ENCODE measurements at regions not wholly inside any gene's neighbourhood (a gene's known extent, or its start where the extent isn't known, plus 50 kb on each side); places are given as distances from the start of the nearest gene placed in this dataset.
"Not testable (repeated sequence)": the region's sequence is repeated elsewhere in the genome, so short reads cannot be mapped to it uniquely, and the experiment has no call there.

DNA sequence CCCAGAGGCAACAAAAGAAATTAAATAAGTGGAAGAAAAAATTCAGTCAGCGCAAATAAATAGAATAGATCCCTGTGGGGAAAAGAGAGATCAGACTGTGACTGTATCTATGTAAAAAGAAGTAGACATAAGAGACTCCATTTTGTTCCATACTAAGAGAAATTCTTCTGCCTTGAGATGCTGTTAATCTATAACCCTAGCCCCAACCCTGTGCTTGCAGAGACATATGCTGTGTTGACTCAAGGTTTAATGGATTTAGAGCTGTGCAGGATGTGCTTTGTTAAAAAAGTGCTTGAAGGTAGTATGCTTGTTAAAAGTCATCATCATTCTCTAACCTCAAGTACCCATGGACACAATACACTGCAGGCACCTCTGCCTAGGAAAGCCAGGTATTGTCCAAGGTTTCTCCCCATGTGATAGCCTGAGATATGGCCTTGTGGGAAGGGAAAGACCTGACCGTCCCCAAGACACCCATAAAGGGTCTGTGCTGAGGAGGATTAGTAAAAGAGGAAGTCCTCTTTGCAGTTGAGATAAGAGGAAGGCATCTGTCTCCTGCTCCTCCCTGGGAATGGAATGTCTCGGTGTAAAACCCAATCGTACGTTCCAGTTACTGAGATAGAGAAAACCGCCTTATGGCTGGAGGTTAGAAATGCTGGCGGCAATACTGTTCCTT is 161.8 kb downstream of the GPX5 start:
- peak; percentile 61 for DNase-seq
- in situ Hi-C loops (cut with MboI; ENCODE audit: low pct_unique_long_range_greater_than_20kb, low sequenced_read_pairs) = loop anchor here (25.0 kb wide), 1 partner anchor 300 kb away; no protein-coding TSS in a partner anchor

DNA sequence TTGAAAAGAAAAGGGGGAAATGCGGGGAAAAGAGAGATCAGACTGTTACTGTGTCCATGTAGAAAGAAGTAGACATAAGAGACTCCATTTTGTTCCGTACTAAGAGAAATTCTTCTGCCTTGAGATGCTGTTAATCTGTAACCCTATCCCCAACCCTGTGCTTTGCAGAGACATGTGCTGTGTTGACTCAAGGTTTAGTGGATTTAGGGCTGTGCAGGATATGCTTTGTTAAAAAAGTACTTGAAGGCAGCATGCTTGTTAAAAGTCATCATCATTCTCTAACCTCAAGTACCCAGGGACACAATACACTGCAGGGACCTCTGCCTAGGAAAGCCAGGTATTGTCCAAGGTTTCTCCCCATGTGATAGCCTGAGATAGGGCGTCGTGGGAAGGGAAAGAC is 166.3 kb downstream of the GPX5 start:
- not testable (repeated sequence) for DNase-seq
- in situ Hi-C loops (cut with MboI; ENCODE audit: low pct_unique_long_range_greater_than_20kb, low sequenced_read_pairs) = loop anchor here (25.0 kb wide), 1 partner anchor 295 kb away; no protein-coding TSS in a partner anchor

DNA sequence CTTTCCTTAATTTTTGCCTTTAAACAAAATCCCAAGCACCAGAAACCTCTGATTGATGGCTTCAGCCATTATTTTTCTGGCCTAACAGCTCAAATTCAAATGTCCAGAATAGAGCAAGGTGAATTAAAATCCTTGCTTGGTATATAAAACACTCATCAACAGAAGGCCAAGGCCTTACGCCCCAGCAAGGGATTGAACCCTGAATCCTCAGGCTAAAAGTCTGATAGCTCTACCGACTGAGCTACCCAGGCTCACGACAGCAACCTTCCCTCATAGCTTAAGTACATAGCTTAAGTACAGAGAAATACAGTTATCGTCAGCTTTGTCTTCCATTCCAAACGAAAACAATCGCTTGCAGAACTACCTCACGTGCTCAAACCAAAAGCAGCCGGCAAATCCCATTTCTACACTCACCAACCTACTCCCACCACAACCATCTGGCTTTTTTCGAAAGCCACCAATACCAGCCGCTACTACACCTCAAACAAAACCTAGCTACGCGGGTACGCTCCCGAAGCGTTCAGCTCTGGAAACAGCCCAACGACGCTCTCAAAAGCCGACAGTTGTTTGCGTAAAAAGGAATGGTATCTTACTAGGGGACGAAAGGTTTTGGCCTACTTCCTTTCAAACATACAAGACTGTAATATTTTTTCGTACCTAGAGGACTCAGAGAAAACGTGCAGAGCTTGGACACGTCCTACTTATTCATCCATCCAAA is 167.5 kb downstream of the GPX5 start:
- in situ Hi-C loops (cut with MboI; ENCODE audit: low pct_unique_long_range_greater_than_20kb, low sequenced_read_pairs) = loop anchor here (25.0 kb wide), 1 partner anchor 294 kb away; no protein-coding TSS in a partner anchor
- no peak for DNase-seq

DNA sequence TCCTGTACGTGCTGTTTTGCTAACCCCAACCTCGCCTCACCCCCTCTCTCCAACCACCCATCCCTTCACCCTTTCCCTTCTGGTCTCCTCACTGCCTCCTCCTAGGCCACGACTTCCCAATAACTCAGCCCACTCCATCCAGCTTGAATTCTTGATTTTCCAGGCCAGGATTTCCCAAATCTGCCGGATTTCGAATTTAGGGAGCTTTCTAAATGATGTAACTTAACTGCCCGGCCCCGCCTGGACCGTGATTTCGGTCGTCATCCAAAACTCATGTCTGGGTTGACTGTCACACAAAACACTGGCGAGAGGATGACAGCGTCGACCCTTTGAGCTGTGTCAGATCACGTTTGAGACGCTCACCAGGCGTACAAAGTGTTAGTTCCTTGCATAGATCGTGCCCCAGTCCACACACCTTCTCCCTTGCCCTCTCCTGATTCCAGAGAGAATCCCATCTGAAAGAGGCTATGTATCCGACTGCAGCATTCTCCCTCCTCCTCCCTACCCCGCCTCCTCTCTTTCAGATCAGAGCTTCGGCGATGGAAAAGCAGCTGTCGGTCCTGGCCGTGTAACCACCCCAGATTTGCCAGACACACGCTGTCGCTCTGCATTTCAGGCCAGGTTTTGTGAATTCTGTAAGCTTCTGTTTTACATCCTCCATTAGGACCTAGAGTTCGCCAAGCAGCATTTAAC is 168.2 kb downstream of the GPX5 start:
- DNase-seq = no peak
- in situ Hi-C loops (cut with MboI; ENCODE audit: low pct_unique_long_range_greater_than_20kb, low sequenced_read_pairs) = loop anchor here (25.0 kb wide), 1 partner anchor 293 kb away; no protein-coding TSS in a partner anchor

DNA sequence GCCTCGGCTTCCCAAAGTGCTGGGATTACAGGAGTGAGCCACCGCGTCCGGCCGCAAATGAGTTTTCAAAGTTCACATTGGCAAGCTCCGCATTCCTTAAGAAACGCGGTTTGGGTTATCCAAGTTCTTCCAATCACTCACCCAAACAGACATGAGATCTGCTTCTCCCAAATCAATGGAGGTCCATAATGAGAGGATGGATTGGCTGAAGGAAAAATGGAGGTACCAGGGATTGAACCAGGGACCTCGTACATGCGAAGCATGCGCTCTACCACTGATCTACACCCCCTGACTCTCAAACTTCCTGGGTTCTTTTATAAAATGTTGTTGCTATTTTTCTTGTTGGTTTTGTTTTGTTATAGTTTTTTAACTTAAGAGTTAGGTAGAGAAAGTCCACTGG is 170.0 kb downstream of the GPX5 start:
- DNase-seq = no peak
- in situ Hi-C loops (cut with MboI; ENCODE audit: low pct_unique_long_range_greater_than_20kb, low sequenced_read_pairs) = loop anchor here (25.0 kb wide), 1 partner anchor 292 kb away; no protein-coding TSS in a partner anchor

DNA sequence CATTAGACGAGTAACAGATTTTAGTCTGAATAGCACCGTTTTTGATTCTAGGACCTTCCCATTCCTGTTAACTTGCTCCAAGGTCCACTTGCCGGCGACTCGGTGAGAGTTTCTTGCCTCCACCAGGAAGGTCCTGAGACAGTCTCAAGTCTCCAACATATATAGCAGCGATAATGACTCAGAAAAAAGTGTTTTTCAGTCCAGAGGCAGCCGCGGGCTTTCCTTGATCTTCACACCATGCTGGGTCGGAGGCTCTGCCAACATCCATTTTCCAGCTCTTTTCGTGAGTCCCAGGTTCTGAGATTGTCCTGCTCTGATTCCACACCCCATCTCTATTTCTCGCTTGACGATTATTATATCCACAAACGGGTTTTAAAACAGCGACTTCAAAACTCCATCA is 170.5 kb downstream of the GPX5 start:
- in situ Hi-C loops (cut with MboI; ENCODE audit: low pct_unique_long_range_greater_than_20kb, low sequenced_read_pairs) = loop anchor here (25.0 kb wide), 1 partner anchor 291 kb away; no protein-coding TSS in a partner anchor
- DNase-seq = no peak

DNA sequence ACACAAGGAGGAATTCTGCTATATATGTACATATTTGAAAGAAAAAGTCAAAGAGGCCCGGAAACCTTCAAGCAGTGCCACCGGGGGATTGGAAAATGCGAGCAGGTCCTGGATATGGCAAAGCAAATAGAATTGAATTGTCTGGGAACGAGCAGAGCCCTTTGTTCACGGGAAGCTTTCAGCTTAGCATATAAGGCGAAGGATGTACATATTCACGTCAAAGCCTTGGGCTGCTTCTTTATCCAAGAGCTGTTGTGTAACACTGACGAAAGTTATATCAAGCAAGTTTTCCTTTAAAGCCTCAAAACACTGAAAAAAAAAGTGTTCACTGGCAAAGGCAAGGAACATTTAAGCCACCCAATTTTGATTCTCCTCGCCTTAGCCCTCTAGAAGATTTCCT is 171.0 kb downstream of the GPX5 start:
- in situ Hi-C loops (cut with MboI; ENCODE audit: low pct_unique_long_range_greater_than_20kb, low sequenced_read_pairs) = loop anchor here (25.0 kb wide), 1 partner anchor 291 kb away; no protein-coding TSS in a partner anchor

DNA sequence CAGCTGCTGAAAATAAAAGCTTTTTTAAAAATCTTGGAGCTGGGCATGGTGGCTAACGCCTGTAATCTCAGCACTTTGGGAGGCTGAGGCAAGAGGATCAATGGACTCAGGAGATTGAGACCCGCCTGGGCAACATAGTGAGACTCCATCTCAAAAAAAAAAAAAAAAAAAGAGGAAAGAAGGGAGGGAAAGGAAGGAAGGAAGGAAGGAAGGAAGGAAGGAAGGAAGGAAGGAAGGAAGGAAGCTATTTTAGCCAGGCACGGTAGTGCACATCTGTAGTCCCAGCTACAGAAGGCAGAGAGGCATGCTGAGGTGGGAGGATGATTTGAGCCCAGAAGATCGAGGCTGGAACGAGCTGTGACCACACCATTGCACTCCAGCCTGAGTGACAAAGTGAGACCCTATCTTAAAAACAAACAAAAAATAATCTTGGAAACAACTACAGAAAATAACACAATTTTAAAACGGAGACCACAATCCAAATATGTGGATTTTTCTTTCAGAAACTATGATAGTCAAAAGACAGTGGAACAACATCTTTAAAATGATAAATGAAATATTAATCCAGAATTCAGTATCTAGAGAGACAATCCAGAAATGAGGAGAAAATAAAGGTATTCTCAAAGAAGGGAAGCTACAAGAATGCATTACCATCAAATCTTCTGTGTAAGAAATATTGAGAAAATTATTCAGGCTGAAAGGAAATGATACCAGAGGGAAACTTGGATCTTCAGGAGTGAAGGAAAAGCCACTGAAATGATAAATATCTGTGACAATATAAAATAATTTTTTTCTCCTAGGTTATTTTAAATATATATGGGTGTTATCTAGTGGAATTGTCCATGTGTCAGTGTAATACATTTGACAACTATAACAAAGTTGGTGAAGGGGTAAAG is 182.0 kb downstream of the GPX5 start:
- in situ Hi-C loops (cut with MboI; ENCODE audit: low pct_unique_long_range_greater_than_20kb, low sequenced_read_pairs) = no loop called here
- DNase-seq = no peak

More for the DNA sequence above, 171.0 kb downstream of the GPX5 start:
- no peak for DNase-seq

DNA sequence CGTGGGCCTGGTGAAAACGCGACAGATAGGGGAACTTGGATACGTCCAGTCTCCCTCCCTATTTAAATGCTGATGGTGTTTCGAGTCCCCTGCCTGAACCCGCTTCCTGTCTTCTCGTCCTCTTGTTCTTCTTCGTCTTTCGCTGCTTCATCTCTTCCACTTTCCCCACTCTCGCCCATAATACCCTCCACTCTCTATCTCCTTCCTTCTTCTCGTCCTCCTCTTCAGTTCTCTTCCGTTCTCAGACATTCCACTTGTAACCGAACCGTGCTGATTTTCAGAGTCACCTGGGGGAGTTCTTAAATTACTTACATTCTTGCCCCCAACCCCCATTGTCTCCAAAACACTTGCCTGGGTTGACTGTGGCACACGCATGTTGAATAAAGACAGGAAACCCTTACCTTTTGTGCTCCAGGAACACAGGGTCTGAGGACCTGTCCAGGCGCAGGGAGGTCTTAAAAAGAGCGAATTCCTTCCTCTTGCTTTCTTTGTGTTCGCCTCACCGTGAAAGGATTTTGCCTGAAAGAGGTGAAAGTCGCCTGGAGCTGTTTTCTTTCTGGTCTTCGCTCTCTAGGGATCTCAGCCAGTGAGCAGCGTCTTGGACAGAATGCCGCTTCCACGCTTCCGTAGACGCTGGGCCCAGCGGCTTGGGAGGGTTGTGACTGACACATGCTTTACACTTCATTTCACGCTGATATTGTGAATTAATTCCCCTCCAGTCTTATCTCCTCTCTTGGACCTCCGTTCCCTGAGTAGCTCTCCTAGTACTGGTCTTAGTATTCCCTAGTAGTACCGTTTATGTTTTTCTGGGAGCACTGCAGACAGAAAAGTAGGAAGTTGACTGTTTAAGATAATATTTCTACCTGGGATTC is 184.0 kb downstream of the GPX5 start:
- in situ Hi-C loops (cut with MboI; ENCODE audit: low pct_unique_long_range_greater_than_20kb, low sequenced_read_pairs) = no loop called here
- DNase-seq = no peak

DNA sequence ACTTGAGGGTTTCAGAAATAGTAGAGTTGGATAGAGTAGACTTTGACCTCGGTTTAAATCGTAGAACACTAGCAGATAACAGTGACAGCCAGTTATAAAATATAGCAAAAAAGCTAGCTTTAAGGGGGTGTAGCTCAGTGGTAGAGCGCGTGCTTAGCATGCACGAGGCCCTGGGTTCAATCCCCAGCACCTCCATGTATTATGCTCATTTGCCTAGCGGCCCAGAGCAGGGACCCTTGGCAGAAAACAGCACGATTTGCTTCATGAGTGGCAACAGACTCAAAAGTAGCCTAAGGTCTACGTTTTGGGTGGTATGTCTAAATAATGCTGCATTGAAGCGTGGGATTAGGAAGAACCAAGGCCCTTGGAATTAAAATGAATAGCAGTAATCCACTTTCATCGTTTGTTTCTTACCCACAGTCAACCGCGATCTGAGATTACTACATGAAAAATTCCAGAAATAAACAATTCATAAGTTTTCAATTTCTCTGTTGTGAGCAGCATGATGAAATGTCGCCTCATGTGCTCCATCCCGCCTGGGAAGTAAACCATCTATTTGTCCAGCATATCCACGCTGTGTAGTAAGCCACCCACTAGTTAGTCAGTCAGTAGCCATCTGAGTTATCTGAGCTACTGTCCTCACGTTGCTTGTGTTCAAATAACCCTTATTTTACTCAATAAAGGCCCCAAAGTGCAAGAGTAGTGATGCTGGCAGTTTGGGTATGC is 184.9 kb downstream of the GPX5 start:
- in situ Hi-C loops (cut with MboI; ENCODE audit: low pct_unique_long_range_greater_than_20kb, low sequenced_read_pairs) = no loop called here
- no peak for DNase-seq

DNA sequence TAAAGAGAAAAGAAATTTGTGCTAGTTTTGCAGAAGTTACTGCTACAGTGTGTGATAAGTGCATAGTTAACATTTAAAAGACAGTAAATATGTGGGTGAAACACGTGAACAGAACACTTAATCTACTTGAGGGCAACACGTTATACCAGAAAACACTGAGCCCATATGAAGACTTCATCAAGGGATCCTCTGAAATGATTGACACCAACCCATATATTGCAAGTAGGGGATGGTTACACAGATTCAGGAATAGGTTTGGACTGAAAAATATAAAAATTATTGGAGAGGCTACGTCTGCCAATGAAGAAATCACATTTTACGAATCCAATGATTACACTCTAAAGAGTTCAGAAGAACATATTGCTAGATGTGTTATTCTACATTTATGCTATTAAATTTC is 185.6 kb downstream of the GPX5 start:
- DNase-seq = no peak

DNA sequence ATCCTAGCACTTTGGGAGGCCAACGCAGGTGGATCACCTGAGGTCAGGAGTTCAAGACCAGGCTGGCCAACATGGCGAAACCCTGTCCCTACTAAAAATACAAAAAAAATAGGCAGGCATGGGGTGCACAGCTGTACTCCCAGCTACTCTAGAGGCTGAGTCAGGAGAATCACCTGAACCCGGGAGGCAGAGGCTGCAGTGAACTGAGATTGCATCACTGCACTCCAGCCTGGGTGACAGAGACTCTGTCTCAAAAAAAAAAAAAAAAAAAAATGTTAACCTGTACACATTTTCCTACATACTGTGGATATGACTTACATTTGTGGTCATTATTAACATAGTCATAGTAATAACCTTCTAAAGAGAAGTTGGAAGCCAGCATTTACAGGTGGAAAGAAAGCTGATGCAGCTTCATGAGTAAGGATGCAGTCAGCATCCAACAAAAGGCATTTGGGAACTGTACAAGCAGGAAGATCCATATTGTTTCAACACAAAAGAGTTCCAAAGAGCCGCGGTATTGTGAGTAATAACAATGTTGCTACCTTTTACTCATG is 186.2 kb downstream of the GPX5 start:
- in situ Hi-C loops (cut with MboI; ENCODE audit: low pct_unique_long_range_greater_than_20kb, low sequenced_read_pairs) = no loop called here
- DNase-seq = peak; percentile 48

More for the DNA sequence above, 185.6 kb downstream of the GPX5 start:
- in situ Hi-C loops (cut with MboI; ENCODE audit: low pct_unique_long_range_greater_than_20kb, low sequenced_read_pairs) = no loop called here

DNA sequence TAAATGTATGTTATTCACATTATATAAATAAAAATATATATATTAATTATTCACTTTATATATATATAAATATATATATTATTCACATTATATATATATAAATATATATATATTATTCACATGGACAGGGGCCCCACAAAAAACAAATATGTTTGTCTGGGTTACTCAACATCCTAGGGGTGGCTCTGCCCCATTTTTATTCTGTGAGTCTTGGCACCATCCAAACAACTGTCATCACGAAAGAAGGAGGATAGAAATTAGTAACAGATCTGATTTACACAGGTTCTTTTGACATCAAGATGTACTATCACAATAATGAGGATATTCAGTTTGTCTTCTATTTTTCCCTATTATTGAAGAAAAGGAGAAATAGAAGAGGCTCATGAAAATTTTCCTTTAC is 187.3 kb downstream of the GPX5 start:
- peak; percentile 51 for DNase-seq
- in situ Hi-C loops (cut with MboI; ENCODE audit: low pct_unique_long_range_greater_than_20kb, low sequenced_read_pairs) = no loop called here

DNA sequence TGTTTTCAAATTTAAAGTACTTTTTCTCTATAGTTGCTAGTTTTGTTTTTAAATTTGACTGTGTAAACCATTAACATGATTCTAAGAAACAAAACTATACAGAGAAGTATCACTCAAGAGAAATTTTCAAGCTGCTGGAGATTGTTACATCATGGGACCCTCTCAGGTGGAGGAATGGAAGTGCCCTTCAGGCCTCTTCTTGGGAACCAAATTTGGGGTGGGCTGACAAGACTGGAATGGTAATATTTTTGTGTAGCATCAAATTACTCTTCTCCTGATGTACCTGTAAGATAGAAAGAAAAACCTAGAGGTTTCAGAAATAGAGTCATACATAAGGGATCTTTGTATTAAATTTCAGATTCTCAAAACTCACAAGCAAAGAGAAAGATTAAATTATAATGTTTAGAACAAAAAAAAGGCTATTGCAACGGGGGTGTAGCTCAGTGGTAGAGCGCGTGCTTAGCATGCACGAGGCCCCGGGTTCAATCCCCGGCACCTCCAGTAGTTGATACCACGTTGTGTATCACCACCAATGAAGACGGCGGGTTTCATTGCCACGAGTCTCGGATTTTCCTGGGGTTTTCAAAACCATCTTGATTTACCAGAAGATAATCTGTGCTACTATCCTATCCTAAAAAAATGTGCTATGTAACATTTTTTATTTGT is 193.7 kb downstream of the GPX5 start:
- DNase-seq = no peak
- in situ Hi-C loops (cut with MboI; ENCODE audit: low pct_unique_long_range_greater_than_20kb, low sequenced_read_pairs) = no loop called here

DNA sequence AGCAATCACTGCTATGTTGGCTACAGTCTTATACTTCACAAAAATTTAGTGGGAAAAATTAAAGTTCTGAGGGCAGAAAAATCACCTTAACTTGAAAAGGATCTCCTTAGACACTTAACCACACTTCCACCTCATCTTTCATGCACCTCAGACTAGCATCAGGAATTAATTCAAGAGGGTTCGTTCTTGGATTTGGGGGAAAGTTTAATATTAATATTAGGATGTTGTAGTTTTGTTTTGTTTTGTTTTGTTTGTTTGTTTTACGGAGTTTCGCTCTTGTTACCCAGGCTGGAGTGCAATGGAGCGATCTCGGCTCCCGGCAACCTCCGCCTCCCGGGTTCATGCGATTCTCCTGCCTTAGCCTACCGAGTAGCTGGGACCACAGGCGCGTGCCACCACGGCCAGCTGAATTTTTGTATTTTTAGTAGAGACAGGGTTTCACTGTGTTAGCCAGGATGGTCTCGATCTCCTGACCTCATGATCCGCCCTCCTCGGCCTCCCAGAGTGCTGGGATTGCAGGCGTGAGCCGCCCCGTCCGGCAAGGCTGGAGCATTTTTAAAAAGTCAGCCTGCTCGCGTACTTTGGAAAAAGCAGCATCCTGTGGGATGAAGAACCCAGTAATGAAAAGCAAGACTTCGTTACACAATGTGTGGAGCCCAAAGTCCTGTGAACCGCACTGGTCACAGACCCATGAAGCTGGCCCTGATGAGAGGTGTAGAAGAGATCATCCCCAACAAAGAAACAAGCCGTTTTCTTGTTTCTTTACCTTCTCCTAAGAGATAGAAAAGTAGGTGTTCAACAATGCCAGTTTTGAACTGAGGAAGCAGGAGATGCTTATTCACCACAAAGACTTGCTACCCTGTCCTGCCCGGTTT is 194.9 kb downstream of the GPX5 start:
- in situ Hi-C loops (cut with MboI; ENCODE audit: low pct_unique_long_range_greater_than_20kb, low sequenced_read_pairs) = no loop called here
- DNase-seq = no peak

DNA sequence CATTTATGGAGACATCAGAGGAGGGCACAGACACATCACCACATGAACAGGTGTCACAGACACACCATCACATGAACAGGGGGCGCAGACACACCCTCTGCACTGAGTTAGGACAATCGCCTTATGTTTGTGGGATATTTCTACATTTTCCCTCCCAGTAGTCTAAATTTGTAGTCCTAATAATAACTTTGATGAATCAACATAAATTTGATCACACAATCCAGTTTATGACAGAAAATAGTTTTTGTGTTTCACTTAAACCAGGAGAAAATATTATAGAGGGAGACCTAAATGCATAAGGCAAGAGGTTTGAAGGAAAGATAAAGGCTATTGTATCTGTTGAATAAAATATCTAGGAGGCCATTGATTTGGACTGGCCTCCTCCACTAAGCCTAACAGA is 195.7 kb downstream of the GPX5 start:
- DNase-seq = no peak
- in situ Hi-C loops (cut with MboI; ENCODE audit: low pct_unique_long_range_greater_than_20kb, low sequenced_read_pairs) = no loop called here

Measured in KBM-7 (cell line).